ENCODE measurements at regions not wholly inside any gene's neighbourhood (a gene's known extent, or its start where the extent isn't known, plus 50 kb on each side); places are given as distances from the start of the nearest gene placed in this dataset.

GRCh38 chr16:48478393-48478792, 93.2 kb upstream of the SIAH1 start:
- no peak for DNase-seq
- TF ChIP-seq, protein P1, sequence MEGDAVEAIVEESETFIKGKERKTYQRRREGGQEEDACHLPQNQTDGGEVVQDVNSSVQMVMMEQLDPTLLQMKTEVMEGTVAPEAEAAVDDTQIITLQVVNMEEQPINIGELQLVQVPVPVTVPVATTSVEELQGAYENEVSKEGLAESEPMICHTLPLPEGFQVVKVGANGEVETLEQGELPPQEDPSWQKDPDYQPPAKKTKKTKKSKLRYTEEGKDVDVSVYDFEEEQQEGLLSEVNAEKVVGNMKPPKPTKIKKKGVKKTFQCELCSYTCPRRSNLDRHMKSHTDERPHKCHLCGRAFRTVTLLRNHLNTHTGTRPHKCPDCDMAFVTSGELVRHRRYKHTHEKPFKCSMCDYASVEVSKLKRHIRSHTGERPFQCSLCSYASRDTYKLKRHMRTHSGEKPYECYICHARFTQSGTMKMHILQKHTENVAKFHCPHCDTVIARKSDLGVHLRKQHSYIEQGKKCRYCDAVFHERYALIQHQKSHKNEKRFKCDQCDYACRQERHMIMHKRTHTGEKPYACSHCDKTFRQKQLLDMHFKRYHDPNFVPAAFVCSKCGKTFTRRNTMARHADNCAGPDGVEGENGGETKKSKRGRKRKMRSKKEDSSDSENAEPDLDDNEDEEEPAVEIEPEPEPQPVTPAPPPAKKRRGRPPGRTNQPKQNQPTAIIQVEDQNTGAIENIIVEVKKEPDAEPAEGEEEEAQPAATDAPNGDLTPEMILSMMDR (IDR thresholded peaks at IDR 0.05) = no peak
- 46 to 49% methylated on average over 5 of the region's 5 CpGs for WGBS, 2 donors
- H3K36me3 ChIP-seq = no peaks in the 10 kb centered on the region
- no peaks in the 10 kb centered on the region for H3K9me3 ChIP-seq
- H3K4me1 ChIP-seq = no peaks in the 10 kb centered on the region
- H3K27me3 ChIP-seq = no peaks in the 10 kb centered on the region
- no peak overlapping the region for H3K4me3 ChIP-seq
- no peak for FAIRE-seq
- intact Hi-C loops (cut with DNase I) = no loop called here
- no peak for ATAC-seq
- H3K27ac ChIP-seq = no peak overlapping the region

GRCh38 chr16:48471435-48471834, 86.2 kb upstream of the SIAH1 start:
- no peaks in the 10 kb centered on the region for H3K9me3 ChIP-seq
- WGBS, 2 donors = 69 to 75% methylated on average over 5 of the region's 5 CpGs
- intact Hi-C loops (cut with DNase I) = no loop called here
- no peaks in the 10 kb centered on the region for H3K36me3 ChIP-seq
- no peak for ATAC-seq
- no peak overlapping the region for H3K27ac ChIP-seq
- no peak for FAIRE-seq
- no peak for DNase-seq
- H3K4me1 ChIP-seq = no peaks in the 10 kb centered on the region
- H3K27me3 ChIP-seq = no peaks in the 10 kb centered on the region
- no peak overlapping the region for H3K4me3 ChIP-seq
- TF ChIP-seq, protein P1 (IDR thresholded peaks at IDR 0.05) = no peak

- DNase-seq = no peak
- H3K4me3 ChIP-seq = no peak overlapping the region
- no peaks in the 10 kb centered on the region for H3K36me3 ChIP-seq
- H3K27me3 ChIP-seq = no peaks in the 10 kb centered on the region
- H3K4me1 ChIP-seq = no peaks in the 10 kb centered on the region
- 64 to 77% methylated on average over 11 of the region's 11 CpGs for WGBS, 2 donors
- ATAC-seq = no peak
- H3K27ac ChIP-seq = no peak overlapping the region
- intact Hi-C loops (cut with DNase I) = no loop called here
- TF ChIP-seq, protein P1 (IDR thresholded peaks at IDR 0.05) = no peak
- H3K9me3 ChIP-seq = no peaks in the 10 kb centered on the region
- no peak for FAIRE-seq
Observed at GRCh38 chr16:48462106-48462740, 77.0 kb upstream of the SIAH1 start.

DNA sequence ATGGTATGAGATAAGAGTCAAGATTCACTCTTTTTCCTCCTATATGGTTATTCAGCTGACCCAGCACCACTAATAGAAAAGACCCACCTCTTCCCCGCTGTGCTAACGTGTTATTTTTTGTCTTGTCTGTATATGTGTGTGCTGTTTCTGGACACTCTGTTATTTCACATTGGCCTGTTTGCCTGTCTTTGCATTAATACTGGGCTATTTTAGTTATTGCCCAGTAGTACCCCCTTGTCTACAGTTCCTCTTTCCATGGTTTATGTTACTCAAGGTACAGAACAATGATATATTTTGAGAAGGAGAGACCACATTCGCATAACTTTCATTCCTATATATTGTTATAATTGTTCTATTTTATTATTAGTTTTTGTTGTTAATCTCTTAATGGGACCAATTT, 74.0 kb upstream of the SIAH1 start:
- H3K4me3 ChIP-seq = no peak overlapping the region
- H3K9me3 ChIP-seq = no peaks in the 10 kb centered on the region
- FAIRE-seq (no peak), ATAC-seq (peak in 2 of 4 donors; percentile 12 to 27), DNase-seq (no peak)
- intact Hi-C loops (cut with DNase I) = no loop called here
- H3K36me3 ChIP-seq = no peaks in the 10 kb centered on the region
- H3K27me3 ChIP-seq = no peaks in the 10 kb centered on the region
- TF ChIP-seq, protein P1 (IDR thresholded peaks at IDR 0.05) = no peak
- no peaks in the 10 kb centered on the region for H3K4me1 ChIP-seq
- WGBS, 2 donors = 71 to 86% methylated on average over 3 of the region's 3 CpGs
- no peak overlapping the region for H3K27ac ChIP-seq

DNA sequence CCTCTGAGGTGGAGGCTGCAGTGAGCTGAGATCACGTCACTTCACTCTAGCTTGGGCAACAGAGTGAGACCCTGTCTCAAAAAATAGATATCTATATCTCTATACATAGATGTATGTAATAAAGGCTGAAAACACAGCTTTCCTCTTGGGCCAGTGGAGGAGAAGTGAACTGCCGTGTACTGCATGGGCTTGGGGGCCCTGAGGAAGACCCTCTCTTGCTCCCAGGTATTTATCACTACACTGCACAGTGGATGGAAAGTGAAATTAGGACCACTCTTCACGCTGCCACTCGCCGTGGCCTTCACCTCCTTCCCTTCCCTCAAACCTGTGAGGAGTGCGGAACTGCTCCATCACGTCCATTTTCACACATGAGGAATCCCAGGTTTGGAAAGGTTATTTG, 68.8 kb upstream of the SIAH1 start:
- no peak for FAIRE-seq
- ATAC-seq = no peak
- H3K9me3 ChIP-seq = no peaks in the 10 kb centered on the region
- no peaks in the 10 kb centered on the region for H3K36me3 ChIP-seq
- H3K27ac ChIP-seq = no peak overlapping the region
- WGBS, 2 donors = 78 to 89% methylated on average over 7 of the region's 7 CpGs
- H3K4me3 ChIP-seq = no peak overlapping the region
- no peaks in the 10 kb centered on the region for H3K27me3 ChIP-seq
- no peaks in the 10 kb centered on the region for H3K4me1 ChIP-seq
- intact Hi-C loops (cut with DNase I) = no loop called here
- TF ChIP-seq, protein P1 (IDR thresholded peaks at IDR 0.05) = no peak
- DNase-seq = no peak

Data from pancreas (tissue), 10 donors.